ENCODE measurements at regions not wholly inside any gene's neighbourhood (a gene's known extent, or its start where the extent isn't known, plus 50 kb on each side); places are given as distances from the start of the nearest gene placed in this dataset.

GRCh38 chr10:6665847-6666246, 85.8 kb upstream of the PRKCQ start:
- H3K9ac ChIP-seq = no peak overlapping the region
- no peaks in the 10 kb centered on the region for H3K9me3 ChIP-seq
- peak overlapping the region; percentile 59 for H3K4me2 ChIP-seq
- H3K4me3 ChIP-seq = no peak overlapping the region
- H3K36me3 ChIP-seq = no peaks in the 10 kb centered on the region
- no peaks in the 10 kb centered on the region for H3K27me3 ChIP-seq
- peaks cover 15% of the 10 kb centered on the region for H3K4me1 ChIP-seq
- H3K27ac ChIP-seq = no peak overlapping the region
- no peaks in the 10 kb centered on the region for H4K20me1 ChIP-seq
- no peak for TF ChIP-seq Cebpa-rat (IDR thresholded peaks at IDR 0.05)

GRCh38 chr10:6660460-6660859, 80.4 kb upstream of the PRKCQ start:
- no peak for TF ChIP-seq Cebpa-rat (IDR thresholded peaks at IDR 0.05)
- Histone ChIP-seq H3K4me1 (peaks cover 2% of the 10 kb centered on the region), H4K20me1 (no peaks in the 10 kb centered on the region), H3K36me3 (no peaks in the 10 kb centered on the region), H3K27ac (no peak overlapping the region), H3K9ac (no peak overlapping the region), H3K27me3 (no peaks in the 10 kb centered on the region), H3K4me3 (no peak overlapping the region), H3K9me3 (peaks cover 11% of the 10 kb centered on the region; the same call in 1 of the 2 replicates), H3K4me2 (no peak overlapping the region)

- no peaks in the 10 kb centered on the region for H3K36me3 ChIP-seq
- H3K27ac ChIP-seq = no peak overlapping the region
- no peak for TF ChIP-seq Cebpa-rat (IDR thresholded peaks at IDR 0.05)
- H4K20me1 ChIP-seq = no peaks in the 10 kb centered on the region
- H3K4me1 ChIP-seq = no peaks in the 10 kb centered on the region
- H3K27me3 ChIP-seq = no peaks in the 10 kb centered on the region
- no peak overlapping the region for H3K4me3 ChIP-seq
- H3K9me3 ChIP-seq = peaks cover 11% of the 10 kb centered on the region; the same call in 1 of the 2 replicates
- no peak overlapping the region for H3K9ac ChIP-seq
- H3K4me2 ChIP-seq = no peak overlapping the region
Observed at GRCh38 chr10:6659451-6659850, 79.4 kb upstream of the PRKCQ start.

DNA sequence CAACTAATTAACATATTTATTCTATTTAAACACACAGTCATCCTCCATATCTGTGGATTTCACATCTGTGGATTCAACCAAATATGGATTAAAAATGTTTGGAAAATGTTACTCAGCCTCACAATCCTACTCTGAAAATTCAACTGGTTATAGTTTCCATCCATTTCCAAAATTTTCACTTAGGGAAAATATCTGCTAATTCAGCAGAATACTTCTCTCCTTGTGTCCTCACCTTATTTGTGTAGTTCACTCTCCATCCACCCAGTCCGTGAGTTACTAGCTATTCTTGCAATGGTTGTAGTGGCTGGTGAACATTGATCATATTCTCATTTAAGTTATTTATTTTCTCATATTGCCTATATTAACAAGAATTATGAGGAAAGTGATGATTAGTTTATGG, 77.6 kb upstream of the PRKCQ start:
- Histone ChIP-seq H3K27ac (no peak overlapping the region), H3K4me1 (no peaks in the 10 kb centered on the region), H4K20me1 (no peaks in the 10 kb centered on the region), H3K4me2 (no peak overlapping the region), H3K4me3 (no peak overlapping the region), H3K27me3 (no peaks in the 10 kb centered on the region), H3K36me3 (no peaks in the 10 kb centered on the region), H3K9ac (no peak overlapping the region), H3K9me3 (peaks cover 11% of the 10 kb centered on the region; the same call in 1 of the 2 replicates)
- no peak for TF ChIP-seq Cebpa-rat (IDR thresholded peaks at IDR 0.05)

- TF ChIP-seq Cebpa-rat (IDR thresholded peaks at IDR 0.05) = no peak
- Histone ChIP-seq H3K36me3 (no peaks in the 10 kb centered on the region), H3K4me2 (no peak overlapping the region)
Observed at GRCh38 chr10:6657196-6657595, 77.1 kb upstream of the PRKCQ start.

GRCh38 chr10:6654571-6654970, 74.5 kb upstream of the PRKCQ start:
- Histone ChIP-seq H3K27ac (no peak overlapping the region), H3K4me2 (no peak overlapping the region), H3K4me3 (no peak overlapping the region), H3K36me3 (no peaks in the 10 kb centered on the region), H3K4me1 (no peaks in the 10 kb centered on the region), H4K20me1 (no peaks in the 10 kb centered on the region), H3K9me3 (peaks cover 3% of the 10 kb centered on the region; the same call in 1 of the 2 replicates), H3K27me3 (no peaks in the 10 kb centered on the region), H3K9ac (no peak overlapping the region)
- TF ChIP-seq Cebpa-rat (IDR thresholded peaks at IDR 0.05) = no peak

More at GRCh38 chr10:6657196-6657595, 77.1 kb upstream of the PRKCQ start:
- Histone ChIP-seq H3K9me3 (peaks cover 11% of the 10 kb centered on the region; the same call in 1 of the 2 replicates), H4K20me1 (no peaks in the 10 kb centered on the region), H3K27ac (no peak overlapping the region), H3K4me3 (no peak overlapping the region), H3K4me1 (no peaks in the 10 kb centered on the region), H3K9ac (no peak overlapping the region), H3K27me3 (no peaks in the 10 kb centered on the region)

- Histone ChIP-seq H4K20me1 (no peaks in the 10 kb centered on the region), H3K4me1 (peaks cover 6% of the 10 kb centered on the region), H3K27me3 (no peaks in the 10 kb centered on the region), H3K27ac (no peak overlapping the region), H3K4me3 (no peak overlapping the region), H3K9ac (no peak overlapping the region), H3K9me3 (peaks cover 5% of the 10 kb centered on the region; the same call in 1 of the 2 replicates), H3K36me3 (no peaks in the 10 kb centered on the region), H3K4me2 (no peak overlapping the region)
- no peak for TF ChIP-seq Cebpa-rat (IDR thresholded peaks at IDR 0.05)
Observed at GRCh38 chr10:6650586-6650985, 70.5 kb upstream of the PRKCQ start.

DNA sequence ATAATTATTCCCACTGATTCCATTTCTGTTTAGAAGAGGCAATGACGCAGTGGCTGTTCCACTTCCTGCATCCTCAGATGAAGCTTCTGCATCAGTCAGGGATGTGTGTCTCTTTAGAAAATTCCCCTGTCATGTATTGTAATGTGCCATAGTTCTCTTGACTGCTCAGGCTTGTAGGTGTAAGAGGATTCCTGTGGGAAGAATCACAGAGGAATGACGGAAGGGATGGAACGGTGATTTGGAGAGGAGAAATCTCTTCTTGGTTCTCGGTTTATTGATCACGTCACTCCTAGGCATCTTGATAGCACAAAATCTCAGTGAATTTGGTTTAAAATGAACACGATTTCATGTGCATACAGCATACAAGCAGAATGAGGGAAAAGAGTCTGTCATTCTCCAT, 69.8 kb upstream of the PRKCQ start:
- no peak overlapping the region for H3K9ac ChIP-seq
- H3K4me2 ChIP-seq = no peak overlapping the region
- H3K27me3 ChIP-seq = no peaks in the 10 kb centered on the region

GRCh38 chr10:6648894-6649720, 69.0 kb upstream of the PRKCQ start:
- H3K27me3 ChIP-seq = no peaks in the 10 kb centered on the region
- TF ChIP-seq Cebpa-rat (IDR thresholded peaks at IDR 0.05) = no peak
- H3K9ac ChIP-seq = no peak overlapping the region
- H3K4me1 ChIP-seq = peaks cover 6% of the 10 kb centered on the region
- no peaks in the 10 kb centered on the region for H4K20me1 ChIP-seq
- H3K9me3 ChIP-seq = peaks cover 5% of the 10 kb centered on the region; the same call in 1 of the 2 replicates
- H3K36me3 ChIP-seq = no peaks in the 10 kb centered on the region
- H3K4me3 ChIP-seq = no peak overlapping the region
- no peak overlapping the region for H3K27ac ChIP-seq
- H3K4me2 ChIP-seq = no peak overlapping the region

More for the DNA sequence above, 69.8 kb upstream of the PRKCQ start:
- no peak overlapping the region for H3K27ac ChIP-seq
- H3K4me1 ChIP-seq = peaks cover 6% of the 10 kb centered on the region
- TF ChIP-seq Cebpa-rat (IDR thresholded peaks at IDR 0.05) = no peak
- H3K4me3 ChIP-seq = no peak overlapping the region
- no peaks in the 10 kb centered on the region for H4K20me1 ChIP-seq
- H3K9me3 ChIP-seq = peaks cover 5% of the 10 kb centered on the region; the same call in 1 of the 2 replicates
- H3K36me3 ChIP-seq = no peaks in the 10 kb centered on the region

- H3K4me1 ChIP-seq = peaks cover 14% of the 10 kb centered on the region
- no peaks in the 10 kb centered on the region for H3K27me3 ChIP-seq
- peak overlapping the region; percentile 32; the same call in 1 of the 2 replicates for H3K4me2 ChIP-seq
- no peak overlapping the region for H3K4me3 ChIP-seq
- H3K36me3 ChIP-seq = no peaks in the 10 kb centered on the region
- H3K9me3 ChIP-seq = peaks cover 5% of the 10 kb centered on the region; the same call in 1 of the 2 replicates
- no peak overlapping the region for H3K27ac ChIP-seq
- TF ChIP-seq Cebpa-rat (IDR thresholded peaks at IDR 0.05) = no peak
- no peaks in the 10 kb centered on the region for H4K20me1 ChIP-seq
- no peak overlapping the region for H3K9ac ChIP-seq
Observed at GRCh38 chr10:6647811-6648526, 67.9 kb upstream of the PRKCQ start.

Data from BLaER1 (cell line).